NCI-H2081 treated with DMSO at 0.1 percent for 48 hours (cell line): ENCODE measurements at regions not wholly inside any gene's neighbourhood (a gene's known extent, or its start where the extent isn't known, plus 50 kb on each side); places are given as distances from the start of the nearest gene placed in this dataset.
"Not testable (repeated sequence)": the region's sequence is repeated elsewhere in the genome, so short reads cannot be mapped to it uniquely, and the experiment has no call there.

ENCODE experiments used
- DNase-seq: peaks from one replicate; lab custom pipeline; 2025; lab: John Stamatoyannopoulos, UW

DNA sequence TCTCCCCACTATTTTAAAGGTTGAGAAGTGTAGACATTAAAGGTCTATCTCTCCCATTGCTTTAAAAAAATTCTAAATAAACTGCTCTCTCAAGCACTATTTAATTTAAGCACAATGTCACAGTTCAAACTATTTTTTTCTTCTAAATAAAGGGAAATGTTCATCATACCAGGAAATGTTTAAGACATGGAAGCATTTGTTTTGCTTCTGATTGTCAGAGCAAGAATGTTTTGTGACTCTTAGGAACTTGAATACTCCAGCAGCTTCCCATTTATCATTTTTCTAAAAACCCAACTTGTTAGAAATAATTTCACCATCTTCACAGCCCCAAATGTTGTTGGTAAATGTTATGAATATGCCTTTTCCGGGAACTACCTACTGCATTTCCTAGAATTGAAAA is 121.8 kb upstream of the NTF3 start:
- no peak for DNase-seq

GRCh38 chr12:5317556-5317955 is 114.4 kb upstream of the NTF3 start:
- DNase-seq = no peak

DNA sequence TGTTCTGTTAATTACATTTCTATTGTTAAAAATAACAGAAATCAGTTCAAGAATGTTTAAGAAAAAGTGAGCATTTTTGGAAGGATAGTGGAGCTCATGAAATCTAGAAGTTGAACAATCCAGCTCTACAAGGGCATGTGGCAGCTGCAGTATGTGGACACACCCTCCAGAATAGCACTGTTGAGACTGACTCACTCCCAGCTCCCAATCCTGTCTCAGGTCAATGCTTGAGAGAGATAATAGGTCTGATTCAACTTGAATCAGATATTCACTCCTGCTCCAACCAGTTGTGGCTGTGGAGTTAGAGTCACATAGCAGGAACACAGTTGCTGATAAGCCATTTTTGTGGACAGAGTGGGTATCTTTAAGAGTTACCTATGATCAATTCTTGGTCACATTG is 113.0 kb upstream of the NTF3 start:
- no peak for DNase-seq

GRCh38 chr12:5328669-5329517 is 103.0 kb upstream of the NTF3 start:
- DNase-seq = no peak

GRCh38 chr12:5332551-5332950 is 99.4 kb upstream of the NTF3 start:
- no peak for DNase-seq

DNA sequence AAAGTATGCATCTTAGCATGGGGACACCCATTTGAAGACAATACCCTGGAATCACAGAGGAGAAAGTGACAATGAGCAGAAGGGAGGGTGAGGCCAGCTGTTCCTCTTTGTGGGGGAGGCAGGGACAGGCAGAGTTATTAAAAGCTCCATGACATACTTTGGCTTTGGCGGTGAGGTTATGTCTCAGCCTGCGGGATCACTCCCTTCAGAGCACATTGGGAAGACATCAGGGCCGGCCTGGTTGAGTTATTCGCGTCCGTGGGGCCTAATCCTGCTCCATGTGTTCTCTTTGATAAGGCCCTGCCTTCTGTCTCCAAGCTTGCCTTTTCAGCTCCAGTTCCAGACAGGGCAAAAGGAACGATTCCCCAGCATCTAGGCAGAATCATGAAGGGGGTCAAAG is 98.8 kb upstream of the NTF3 start:
- DNase-seq = no peak

DNA sequence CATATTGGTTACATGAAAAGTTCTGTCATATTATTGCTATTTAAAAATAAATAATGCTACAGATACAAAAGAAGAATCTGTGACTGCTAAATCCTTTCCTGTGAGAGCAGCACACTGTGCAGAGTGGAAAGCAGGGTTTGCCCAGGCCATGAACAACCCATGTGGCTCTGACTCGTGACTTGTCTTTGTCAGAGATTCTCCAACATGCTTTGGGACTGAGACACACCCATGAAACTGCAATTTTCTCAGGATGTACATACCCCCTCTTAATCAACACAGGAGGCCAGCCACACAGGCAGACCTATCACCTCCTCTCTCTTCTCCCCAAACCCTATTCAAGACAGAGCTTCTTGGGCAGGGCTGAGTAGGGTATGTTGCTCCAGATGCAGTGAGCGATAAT is 96.8 kb upstream of the NTF3 start:
- no peak for DNase-seq

DNA sequence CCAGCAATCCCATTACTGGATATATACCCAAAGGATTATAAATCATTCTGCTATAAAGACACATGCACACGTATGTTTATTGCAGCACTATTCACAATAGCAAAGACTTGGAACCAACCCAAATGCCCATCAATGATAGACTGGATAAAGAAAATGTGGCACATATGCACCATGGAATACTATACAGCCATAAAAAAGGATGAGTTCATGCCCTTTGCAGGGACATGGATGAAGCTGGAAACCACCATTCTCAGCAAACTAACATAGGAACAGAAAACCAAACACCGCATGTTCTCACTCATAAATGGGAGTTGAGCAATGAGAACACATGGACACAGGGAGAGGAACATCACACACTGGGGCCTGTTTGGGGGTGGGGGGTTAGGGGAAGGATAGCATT is 90.8 kb upstream of the NTF3 start:
- DNase-seq = not testable (repeated sequence)

DNA sequence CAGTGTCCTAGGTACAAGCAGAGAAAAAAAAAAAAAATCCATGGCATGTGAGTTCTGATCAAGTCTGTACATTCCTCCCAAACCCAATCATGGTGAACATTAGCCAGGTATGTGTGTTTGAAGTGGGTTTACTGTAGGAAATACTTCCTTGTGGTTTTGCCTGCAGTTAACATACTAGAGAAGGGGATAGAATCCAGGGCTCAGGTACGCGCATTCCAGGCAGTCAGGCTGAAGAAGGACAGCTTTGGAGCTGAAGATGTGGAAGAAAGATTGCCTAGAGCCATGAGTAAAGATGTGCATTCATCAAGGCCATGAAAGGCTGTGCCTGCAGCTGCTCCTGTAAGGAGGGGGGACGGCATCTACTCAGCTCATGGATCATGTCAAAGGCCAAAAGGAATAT is 88.2 kb upstream of the NTF3 start:
- no peak for DNase-seq

DNA sequence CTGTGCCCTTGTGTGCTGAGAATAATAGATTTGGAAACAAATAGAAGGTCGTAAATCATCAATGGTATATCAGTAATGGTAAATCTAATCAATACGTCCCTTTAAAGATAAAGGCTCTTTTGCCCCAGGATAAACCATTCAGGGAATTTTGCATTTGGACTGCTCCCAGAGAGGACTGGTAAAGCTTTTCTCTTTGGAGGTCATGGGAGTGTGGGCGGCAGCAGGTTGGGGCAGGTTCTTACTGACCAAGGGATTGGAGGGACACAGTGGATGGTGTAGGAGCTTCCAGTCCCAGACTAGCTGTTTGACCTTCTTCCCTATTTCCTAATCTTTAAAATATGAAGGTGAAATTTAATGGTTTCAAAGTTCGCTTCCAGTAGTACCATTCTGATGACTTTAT is 87.8 kb upstream of the NTF3 start:
- DNase-seq = no peak

- no peak for DNase-seq
Observed at GRCh38 chr12:5345534-5345933, 86.4 kb upstream of the NTF3 start.

DNA sequence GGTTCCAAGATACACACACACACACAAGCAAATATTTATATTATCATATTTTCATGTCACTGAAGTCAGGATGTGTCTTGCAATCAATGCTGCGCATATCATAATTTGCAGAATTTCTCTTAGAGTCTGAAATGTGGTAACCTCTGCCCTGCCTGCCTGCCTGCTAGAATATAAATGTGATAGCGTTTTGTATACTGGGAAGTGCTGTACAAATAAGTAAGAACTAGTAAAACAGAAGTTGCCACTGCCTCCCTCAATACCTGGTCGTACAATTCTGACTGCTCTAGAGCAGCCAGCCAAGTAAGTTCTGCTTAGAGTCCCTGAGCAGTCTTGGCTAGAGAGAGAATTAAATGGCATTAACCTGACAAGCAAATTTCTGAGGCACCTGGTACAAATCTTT is 83.9 kb upstream of the NTF3 start:
- DNase-seq = no peak

GRCh38 chr12:5348491-5348890 is 83.4 kb upstream of the NTF3 start:
- DNase-seq = no peak

- no peak for DNase-seq
Observed at GRCh38 chr12:5364036-5364770, 67.7 kb upstream of the NTF3 start.

DNA sequence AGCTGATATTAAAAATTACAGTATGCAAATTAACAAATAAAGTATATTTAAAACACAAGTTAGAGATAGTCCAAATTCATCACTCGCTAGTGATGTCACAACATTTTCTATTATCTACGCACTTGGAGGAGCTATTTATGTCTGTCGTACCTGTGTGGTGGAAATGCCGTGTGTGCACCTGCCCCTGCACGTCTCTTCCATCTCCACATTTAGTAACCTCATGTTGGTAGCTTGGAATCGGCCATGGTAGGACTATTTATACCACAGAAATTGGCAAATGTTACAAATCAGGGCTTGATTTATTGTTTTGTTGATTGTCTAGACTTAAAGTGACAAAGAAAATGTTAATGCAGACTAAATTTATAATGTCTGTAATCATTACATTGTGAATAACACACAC is 62.6 kb upstream of the NTF3 start:
- peak; percentile 60 for DNase-seq

- DNase-seq = no peak
Observed at GRCh38 chr12:5371631-5372030, 60.3 kb upstream of the NTF3 start.

DNA sequence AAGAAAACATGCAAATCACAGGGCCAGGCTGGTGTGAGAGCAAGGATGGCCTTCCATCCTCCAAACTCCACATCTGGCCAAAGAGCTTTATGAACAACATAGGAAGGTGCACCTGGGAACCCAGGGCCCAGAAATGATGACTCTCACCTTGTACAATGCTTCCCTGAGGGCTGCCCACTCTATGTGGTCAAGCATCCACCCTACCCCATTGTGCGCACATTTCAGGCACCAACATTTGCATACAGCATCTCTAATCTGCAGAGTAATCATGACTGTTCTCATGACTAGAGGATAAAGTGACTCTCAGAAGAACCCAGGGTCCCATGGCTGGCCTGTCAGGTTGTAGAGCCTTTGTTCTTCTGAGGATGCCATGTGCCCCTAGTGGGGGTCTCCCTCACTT is 57.2 kb upstream of the NTF3 start:
- DNase-seq = no peak

- no peak for DNase-seq
Observed at GRCh38 chr12:5375547-5376295, 56.2 kb upstream of the NTF3 start.

GRCh38 chr12:5376591-5377207 is 55.2 kb upstream of the NTF3 start:
- peak; percentile 94 for DNase-seq

DNA sequence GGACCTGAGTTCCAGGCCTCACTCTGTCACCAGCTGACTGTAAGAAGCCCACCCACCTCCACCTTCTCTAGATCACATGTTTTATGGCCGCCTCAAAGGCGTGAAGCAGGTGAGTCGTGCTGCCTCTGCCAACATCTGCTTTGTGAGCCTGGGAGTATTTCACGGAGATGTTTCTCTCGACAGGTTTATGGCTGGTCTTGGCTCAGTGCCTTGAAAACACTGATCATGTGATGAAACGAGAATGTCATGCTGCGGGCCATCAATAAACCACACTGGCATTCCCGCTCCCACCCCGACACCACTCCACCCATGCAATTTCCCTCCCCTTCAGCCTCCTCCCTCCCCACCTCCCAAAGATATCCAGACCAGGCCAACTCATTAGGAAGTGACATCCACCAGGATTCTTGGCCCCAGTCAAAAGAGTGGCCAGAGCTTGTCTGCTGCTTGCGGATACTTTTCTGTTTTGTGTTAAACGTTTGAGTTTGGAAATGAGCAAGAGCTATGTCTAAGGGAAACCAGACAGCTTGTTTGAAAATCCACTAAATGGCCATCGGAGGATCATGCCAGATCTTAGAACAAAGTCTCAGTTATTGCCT is 53.8 kb upstream of the NTF3 start:
- no peak for DNase-seq

- DNase-seq = no peak
Observed at GRCh38 chr12:5379749-5380496, 52.0 kb upstream of the NTF3 start.
